Liver (tissue), 8 donors: ENCODE measurements at regions not wholly inside any gene's neighbourhood (a gene's known extent, or its start where the extent isn't known, plus 50 kb on each side); places are given as distances from the start of the nearest gene placed in this dataset.

ENCODE experiments used
- DNase-seq: peaks from one replicate; pipeline ENCODE4 v3.0.0-alpha.2; 2017; ENCODE audit warnings: low spot score
- H3K27ac ChIP-seq, 2 donors: one replicate each; pipeline ENCODE4 v1.7.0; 2013; ENCODE audit warnings: inconsistent platforms in 2 of 2, low read length in 2 of 2, control low read depth in 1 of 2, low read depth in 1 of 2, mild to moderate bottlenecking in 1 of 2
- H3K27me3 ChIP-seq, 4 donors: one replicate each; pipeline versions ENCODE4 v1.6.1 to v1.7.0; 2013; ENCODE audit warnings: low read length in 3 of 4, inconsistent platforms in 1 of 4, mild to moderate bottlenecking in 1 of 4, moderate library complexity in 1 of 4; ENCODE audit not compliant: control insufficient read depth in 4 of 4, insufficient read depth in 4 of 4
- H3K36me3 ChIP-seq, 4 donors: one replicate each; pipeline versions ENCODE4 v1.6.1 to v1.7.0; 2013; ENCODE audit warnings: low read length in 3 of 4, mild to moderate bottlenecking in 3 of 4, low read depth in 1 of 4, moderate library complexity in 1 of 4; ENCODE audit not compliant: control insufficient read depth in 4 of 4, insufficient read depth in 3 of 4
- H3K4me1 ChIP-seq, 4 donors: one replicate each; pipeline versions ENCODE4 v1.6.1 to v1.7.0; 2013; ENCODE audit warnings: low read length in 3 of 4, mild to moderate bottlenecking in 3 of 4, moderate library complexity in 1 of 4; ENCODE audit not compliant: control insufficient read depth in 4 of 4, insufficient read depth in 4 of 4
- H3K4me3 ChIP-seq, 3 donors: one replicate each; pipeline versions ENCODE4 v1.6.1 to v1.7.0; 2013; ENCODE audit warnings: low read length in 3 of 3, control low read depth in 1 of 3, low read depth in 1 of 3, mild to moderate bottlenecking in 1 of 3
- H3K9ac ChIP-seq, 2 donors: one replicate each; pipeline ENCODE4 v1.7.0; 2013; ENCODE audit warnings: low read length in 2 of 2, mild to moderate bottlenecking in 2 of 2, moderate library complexity in 2 of 2, control low read depth in 1 of 2, low read depth in 1 of 2
- H3K9me3 ChIP-seq, 4 donors: one replicate each; pipeline versions ENCODE4 v1.6.1 to v1.7.0; 2013; ENCODE audit warnings: low read length in 3 of 4; ENCODE audit not compliant: control insufficient read depth in 4 of 4
- ATF3 ChIP-seq: IDR thresholded peaks from 2 replicates; pipeline ENCODE4 v1.6.1; 2016; ENCODE audit warnings: antibody characterized with exemption
- CTCF ChIP-seq: fragments of 150-350 bp; IDR thresholded peaks from 2 replicates; pipeline ENCODE4 v1.5.1; 2017; ENCODE audit warnings: improper control_type of control experiment, low read depth, low read length; ENCODE audit not compliant: missing input control
- EGR1 ChIP-seq, 2 donors: IDR thresholded peaks; 2 replicates each; pipeline ENCODE4 v1.6.1; 2016 to 2018; ENCODE audit warnings: antibody characterized with exemption in 2 of 2, low read depth in 2 of 2
- FOXA1 ChIP-seq: IDR thresholded peaks from 2 replicates; pipeline ENCODE4 v1.6.1; 2016; ENCODE audit warnings: antibody characterized with exemption
- GABPA ChIP-seq, 2 donors: IDR thresholded peaks in 1 of 2; conservative IDR thresholded peaks in 1 of 2; 2 replicates each; pipeline ENCODE4 v1.6.1; 2016; ENCODE audit warnings: antibody characterized with exemption in 2 of 2, mild to moderate bottlenecking in 1 of 2, moderate library complexity in 1 of 2
- HNF4A ChIP-seq, 2 donors: conservative IDR thresholded peaks; 2 replicates each; pipeline ENCODE4 v1.6.1; 2016; ENCODE audit warnings: antibody characterized with exemption in 2 of 2, mild to moderate bottlenecking in 2 of 2
- HNF4G ChIP-seq: IDR thresholded peaks from 2 replicates; pipeline ENCODE4 v1.6.1; 2016; ENCODE audit warnings: antibody characterized with exemption
- JUND ChIP-seq, 2 donors: IDR thresholded peaks; 2 replicates each; pipeline ENCODE4 v1.6.1; 2016; ENCODE audit warnings: antibody characterized with exemption in 2 of 2
- MAX ChIP-seq: IDR thresholded peaks from 2 replicates; pipeline ENCODE4 v1.6.1; 2016; ENCODE audit warnings: antibody characterized with exemption
- NR2F2 ChIP-seq: IDR thresholded peaks from 2 replicates; pipeline ENCODE4 v1.6.1; 2016; ENCODE audit warnings: antibody characterized with exemption
- RAD21 ChIP-seq, 2 donors: IDR thresholded peaks; 2 replicates each; pipeline ENCODE4 v1.6.1; 2016; ENCODE audit warnings: antibody characterized with exemption in 2 of 2, mild to moderate bottlenecking in 2 of 2
- REST ChIP-seq: IDR thresholded peaks from 2 replicates; pipeline ENCODE4 v1.6.1; 2016; ENCODE audit warnings: antibody characterized with exemption, mild to moderate bottlenecking
- RXRA ChIP-seq, 2 donors: IDR thresholded peaks; 2 replicates each; pipeline ENCODE4 v1.6.1; 2017 to 2018; ENCODE audit warnings: antibody characterized with exemption in 2 of 2, mild to moderate bottlenecking in 1 of 2
- SP1 ChIP-seq: IDR thresholded peaks from 2 replicates; pipeline ENCODE4 v1.6.1; 2018; ENCODE audit warnings: antibody characterized with exemption, mild to moderate bottlenecking
- TAF1 ChIP-seq: conservative IDR thresholded peaks from 2 replicates; pipeline ENCODE4 v1.6.1; 2016; ENCODE audit warnings: antibody characterized with exemption, mild to moderate bottlenecking
- YY1 ChIP-seq: IDR thresholded peaks from 2 replicates; pipeline ENCODE4 v1.6.1; 2016; ENCODE audit warnings: antibody characterized with exemption, mild to moderate bottlenecking
- ZBTB33 ChIP-seq: IDR thresholded peaks from 2 replicates; pipeline ENCODE4 v1.6.1; 2016; ENCODE audit warnings: antibody characterized with exemption
- WGBS: extraction: QIAGEN DNeasy Blood & Tissue Kit; methylation state at CpG from one replicate; pipeline ENCODE4 v1.1.7; 2013; 5-methylcytosine and 5-hydroxymethylcytosine counted together
- donor health status: healthy.
- donor health status: healthy.
- donor health status: healthy.
- donor health status: healthy.
- donor health status: healthy.

- DNase-seq: no peak
- Histone ChIP-seq H3K4me3 (no peak overlapping the region), H3K9me3 (no peaks in the 10 kb centered on the region), H3K36me3 (no peaks in the 10 kb centered on the region), H3K27me3 (no peaks in the 10 kb centered on the region), H3K27ac (no peak overlapping the region), H3K4me1 (no peaks in the 10 kb centered on the region), H3K9ac (no peak overlapping the region)
- TF ChIP-seq HNF4A (conservative IDR thresholded peaks at IDR 0.05) (no peak), MAX (no peak), JUND (IDR thresholded peaks at IDR 0.05) (no peak), GABPA (IDR thresholded peaks at IDR 0.05 in 1 of 2, conservative IDR thresholded peaks at IDR 0.05 in 1 of 2) (no peak), TAF1 (no peak), REST (no peak), FOXA1 (no peak), ATF3 (no peak), EGR1 (IDR thresholded peaks at IDR 0.05; ENCODE audit: low read depth in 2 of 2) (no peak), CTCF (no peak), HNF4G (no peak), SP1 (no peak), YY1 (no peak), NR2F2 (no peak), RAD21 (IDR thresholded peaks at IDR 0.05) (no peak), RXRA (IDR thresholded peaks at IDR 0.05) (no peak)
- WGBS: 92% methylated on average over 7 of the region's 7 CpGs
These were observed 268.5 kb upstream of the NPSR1 start for GRCh38 chr7:34389332-34390078.

- no peak overlapping the region for H3K27ac ChIP-seq
- no peak for TF ChIP-seq RAD21 (IDR thresholded peaks at IDR 0.05)
- TF ChIP-seq GABPA (IDR thresholded peaks at IDR 0.05 in 1 of 2, conservative IDR thresholded peaks at IDR 0.05 in 1 of 2): no peak
- no peak for TF ChIP-seq ZBTB33
- TF ChIP-seq SP1: no peak
- no peak for TF ChIP-seq HNF4A (conservative IDR thresholded peaks at IDR 0.05)
- TF ChIP-seq JUND (IDR thresholded peaks at IDR 0.05): no peak
- no peak for TF ChIP-seq HNF4G
- no peak for TF ChIP-seq EGR1 (IDR thresholded peaks at IDR 0.05; ENCODE audit: low read depth in 2 of 2)
- TF ChIP-seq TAF1: no peak
- 83% methylated on average over 1 of the region's 1 CpG for WGBS
- H3K9ac ChIP-seq: no peak overlapping the region
- no peak overlapping the region for H3K4me3 ChIP-seq
- H3K27me3 ChIP-seq: no peaks in the 10 kb centered on the region
- no peaks in the 10 kb centered on the region for H3K36me3 ChIP-seq
- no peak for DNase-seq
- no peaks in the 10 kb centered on the region for H3K4me1 ChIP-seq
- no peaks in the 10 kb centered on the region for H3K9me3 ChIP-seq
These were observed 267.9 kb upstream of the NPSR1 start for GRCh38 chr7:34390103-34390502.
